Caco-2 (cell line): ENCODE measurements at regions not wholly inside any gene's neighbourhood (a gene's known extent, or its start where the extent isn't known, plus 50 kb on each side); places are given as distances from the start of the nearest gene placed in this dataset.

ENCODE experiments used
- BruUV-seq: library from RNA; stranded (reverse); fragments of 400-500 nt; replicated peaks from 2 replicates; lab custom pipeline; 2021; lab: Mats Ljungman, UMichigan
- CTCF ChIA-PET: fragments of 300-600 bp; sonication (Branson Sonifier 250); formaldehyde crosslinking; loops from one replicate; lab custom pipeline; 2022; ENCODE audit warnings: antibody characterized with exemption; lab: Charles Lee
- POLR2A ChIA-PET: fragments of 300-600 bp; sonication (Branson Sonifier 250); formaldehyde crosslinking; loops from one replicate; lab custom pipeline; 2022; ENCODE audit warnings: antibody characterized with exemption; lab: Charles Lee
- DNase-seq, 2 experiments: peaks; one replicate each; pipeline versions ENCODE4 v3.0.0 to v3.0.0-alpha.2; 2020 to 2022
- H3K27me3 ChIP-seq: replicated peaks from 2 replicates; pipeline ENCODE4 v1.6.0; 2011; ENCODE audit warnings: low read length; ENCODE audit not compliant: control insufficient read depth, insufficient read depth
- H3K36me3 ChIP-seq: 2 replicates; pipeline ENCODE4 v1.5.1; 2011; ENCODE audit warnings: low read length; ENCODE audit not compliant: control insufficient read depth, insufficient read depth
- H3K4me1 ChIP-seq: fragments of 250-450 bp; sonication (Bioruptor Pico); 2 replicates; pipeline ENCODE4 v1.5.1; 2020; ENCODE audit warnings: mild to moderate bottlenecking
- H3K4me3 ChIP-seq: 2 replicates; pipeline ENCODE4 v1.5.1; 2011; ENCODE audit warnings: low read depth, mild to moderate bottlenecking, control low read depth, low read length
- H3K9me3 ChIP-seq: fragments of 250-450 bp; sonication (Bioruptor Pico); 2 replicates; pipeline ENCODE4 v1.5.1; 2020; ENCODE audit warnings: mild to moderate bottlenecking, moderate library complexity
- H3K27ac Mint-ChIP-seq: one replicate; pipeline ENCODE4 v1.8.0; 2022; ENCODE audit warnings: mixed read lengths; ENCODE audit not compliant: unreplicated experiment
- H3K27me3 Mint-ChIP-seq: one replicate; pipeline ENCODE4 v1.8.0; 2022; ENCODE audit warnings: mixed read lengths; ENCODE audit not compliant: insufficient read depth, unreplicated experiment
- H3K36me3 Mint-ChIP-seq: one replicate; pipeline ENCODE4 v1.8.0; 2022; ENCODE audit warnings: mild to moderate bottlenecking, mixed read lengths; ENCODE audit not compliant: insufficient read depth, unreplicated experiment
- H3K4me1 Mint-ChIP-seq: one replicate; pipeline ENCODE4 v1.8.0; 2022; ENCODE audit warnings: low read depth, mixed read lengths; ENCODE audit not compliant: unreplicated experiment
- H3K4me3 Mint-ChIP-seq: one replicate; pipeline ENCODE4 v1.8.0; 2022; ENCODE audit warnings: mild to moderate bottlenecking, moderate library complexity, mixed read lengths; ENCODE audit not compliant: unreplicated experiment
- H3K9me3 Mint-ChIP-seq: one replicate; pipeline ENCODE4 v1.8.0; 2022; ENCODE audit warnings: mixed read lengths; ENCODE audit not compliant: unreplicated experiment
- CTCF ChIP-seq, 2 experiments: fragments of 200-600 bp in 1 of 2; IDR thresholded peaks; 1 replicate in 1 of 2; 2 replicates in 1 of 2; pipeline versions ENCODE4 v1.5.1 to v1.8.0; 2011 to 2022; ENCODE audit warnings: antibody characterized with exemption in 1 of 2, control low read depth in 1 of 2, inconsistent platforms in 1 of 2, low read depth in 1 of 2, low read length in 1 of 2, mild to moderate bottlenecking in 1 of 2, moderate library complexity in 1 of 2; ENCODE audit not compliant: insufficient read depth in 1 of 2, severe bottlenecking in 1 of 2, unreplicated experiment in 1 of 2
- intact Hi-C: fragments of 100-400 bp; cut with micrococcal nuclease; formaldehyde crosslinking; loops from one replicate; pipeline ENCODE4 v1.10.0; 2022; ENCODE audit not compliant: unreplicated experiment

GRCh38 chr2:6442252-6442985, 423.3 kb downstream of the CMPK2 start:
- no peak overlapping the region for H3K27ac Mint-ChIP-seq
- CTCF ChIA-PET = no interaction called here
- H3K36me3 Mint-ChIP-seq = no peaks in the 10 kb centered on the region
- Histone ChIP-seq H3K36me3 (no peaks in the 10 kb centered on the region), H3K27me3 (no peaks in the 10 kb centered on the region), H3K4me1 (no peaks in the 10 kb centered on the region), H3K9me3 (no peaks in the 10 kb centered on the region; the same call in 1 of the 2 replicates), H3K4me3 (no peak overlapping the region)
- no peaks in the 10 kb centered on the region for H3K27me3 Mint-ChIP-seq
- BruUV-seq = no TSS peak
- H3K4me3 Mint-ChIP-seq = no peak overlapping the region
- DNase-seq = no peak
- TF ChIP-seq CTCF (IDR thresholded peaks at IDR 0.05; ENCODE audit: insufficient read depth in 1 of 2, low read depth in 1 of 2, low read length in 1 of 2, severe bottlenecking in 1 of 2, unreplicated experiment in 1 of 2) = no peak
- intact Hi-C loops = no loop called here
- H3K9me3 Mint-ChIP-seq = no peaks in the 10 kb centered on the region
- H3K4me1 Mint-ChIP-seq = no peaks in the 10 kb centered on the region
- POLR2A ChIA-PET = no interaction called here

GRCh38 chr2:6443061-6443823, 422.5 kb downstream of the CMPK2 start:
- no peaks in the 10 kb centered on the region; the same call in 1 of the 2 replicates for H3K9me3 ChIP-seq
- ChIA-PET CTCF (no interaction called here), POLR2A (no interaction called here)
- no peak for DNase-seq
- no peak overlapping the region for H3K4me3 ChIP-seq
- H3K27me3 ChIP-seq = no peaks in the 10 kb centered on the region
- BruUV-seq = no TSS peak
- H3K36me3 Mint-ChIP-seq = no peaks in the 10 kb centered on the region
- H3K36me3 ChIP-seq = no peaks in the 10 kb centered on the region
- no peaks in the 10 kb centered on the region for H3K4me1 Mint-ChIP-seq
- no peak for TF ChIP-seq CTCF (IDR thresholded peaks at IDR 0.05; ENCODE audit: insufficient read depth in 1 of 2, low read depth in 1 of 2, low read length in 1 of 2, severe bottlenecking in 1 of 2, unreplicated experiment in 1 of 2)
- H3K27me3 Mint-ChIP-seq = no peaks in the 10 kb centered on the region
- no peak overlapping the region for H3K4me3 Mint-ChIP-seq
- no peaks in the 10 kb centered on the region for H3K4me1 ChIP-seq
- no peaks in the 10 kb centered on the region for H3K9me3 Mint-ChIP-seq
- H3K27ac Mint-ChIP-seq = no peak overlapping the region
- intact Hi-C loops = no loop called here

GRCh38 chr2:6444514-6444913, 421.2 kb downstream of the CMPK2 start:
- no peaks in the 10 kb centered on the region for H3K36me3 ChIP-seq
- no peak overlapping the region for H3K4me3 Mint-ChIP-seq
- H3K9me3 ChIP-seq = no peaks in the 10 kb centered on the region
- ChIA-PET POLR2A (no interaction called here), CTCF (no interaction called here)
- no peaks in the 10 kb centered on the region for H3K4me1 Mint-ChIP-seq
- intact Hi-C loops = no loop called here
- H3K27me3 Mint-ChIP-seq = no peaks in the 10 kb centered on the region
- no TSS peak for BruUV-seq
- TF ChIP-seq CTCF (IDR thresholded peaks at IDR 0.05; ENCODE audit: insufficient read depth in 1 of 2, low read depth in 1 of 2, low read length in 1 of 2, severe bottlenecking in 1 of 2, unreplicated experiment in 1 of 2) = no peak
- no peaks in the 10 kb centered on the region for H3K9me3 Mint-ChIP-seq
- H3K27ac Mint-ChIP-seq = no peak overlapping the region
- no peaks in the 10 kb centered on the region for H3K4me1 ChIP-seq
- no peak for DNase-seq
- H3K36me3 Mint-ChIP-seq = no peaks in the 10 kb centered on the region
- no peak overlapping the region for H3K4me3 ChIP-seq
- no peaks in the 10 kb centered on the region for H3K27me3 ChIP-seq
